Neural progenitor cell (in vitro differentiated cells): ENCODE measurements at regions not wholly inside any gene's neighbourhood (a gene's known extent, or its start where the extent isn't known, plus 50 kb on each side); places are given as distances from the start of the nearest gene placed in this dataset.
"Not testable (repeated sequence)": the region's sequence is repeated elsewhere in the genome, so short reads cannot be mapped to it uniquely, and the experiment has no call there.

Source experiments
- EZH2 ChIP-seq: fragments of 200-600 bp; sonication (generic); IDR thresholded peaks from 2 replicates; pipeline ENCODE4 v1.6.1; 2017; ENCODE audit warnings: antibody characterized with exemption, mild to moderate bottlenecking, moderate library complexity
- EZH2phosphoT487 ChIP-seq: fragments of 200-600 bp; sonication (generic); IDR thresholded peaks from 2 replicates; pipeline ENCODE4 v1.6.1; 2017; ENCODE audit warnings: antibody characterized with exemption
- TF ChIP-seq, protein P1 (sequence below): fragments of 200-600 bp; sonication (generic); IDR thresholded peaks from 2 replicates; pipeline ENCODE4 v1.5.1; 2017; ENCODE audit warnings: antibody characterized with exemption, mild to moderate bottlenecking

DNA sequence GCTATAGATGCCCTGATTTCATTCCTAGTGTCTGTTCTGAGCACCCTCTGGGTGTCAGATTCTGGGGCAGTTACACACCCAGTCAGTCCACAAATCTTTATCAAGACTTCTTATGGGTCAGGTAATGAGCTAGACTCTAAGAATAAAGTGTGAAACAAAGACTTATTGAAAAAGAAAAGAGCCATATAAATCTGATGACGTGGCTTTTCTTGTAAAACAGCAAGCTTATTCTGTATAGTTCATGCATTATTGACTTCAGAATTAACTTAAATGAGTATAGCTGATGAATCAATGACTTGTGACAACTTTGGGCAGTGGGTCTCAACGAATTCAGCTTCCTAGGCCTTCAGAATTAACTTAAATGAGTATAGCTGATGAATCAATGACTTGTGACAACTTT is 1527.5 kb downstream of the TBC1D22A start:
- TF ChIP-seq, protein P1, sequence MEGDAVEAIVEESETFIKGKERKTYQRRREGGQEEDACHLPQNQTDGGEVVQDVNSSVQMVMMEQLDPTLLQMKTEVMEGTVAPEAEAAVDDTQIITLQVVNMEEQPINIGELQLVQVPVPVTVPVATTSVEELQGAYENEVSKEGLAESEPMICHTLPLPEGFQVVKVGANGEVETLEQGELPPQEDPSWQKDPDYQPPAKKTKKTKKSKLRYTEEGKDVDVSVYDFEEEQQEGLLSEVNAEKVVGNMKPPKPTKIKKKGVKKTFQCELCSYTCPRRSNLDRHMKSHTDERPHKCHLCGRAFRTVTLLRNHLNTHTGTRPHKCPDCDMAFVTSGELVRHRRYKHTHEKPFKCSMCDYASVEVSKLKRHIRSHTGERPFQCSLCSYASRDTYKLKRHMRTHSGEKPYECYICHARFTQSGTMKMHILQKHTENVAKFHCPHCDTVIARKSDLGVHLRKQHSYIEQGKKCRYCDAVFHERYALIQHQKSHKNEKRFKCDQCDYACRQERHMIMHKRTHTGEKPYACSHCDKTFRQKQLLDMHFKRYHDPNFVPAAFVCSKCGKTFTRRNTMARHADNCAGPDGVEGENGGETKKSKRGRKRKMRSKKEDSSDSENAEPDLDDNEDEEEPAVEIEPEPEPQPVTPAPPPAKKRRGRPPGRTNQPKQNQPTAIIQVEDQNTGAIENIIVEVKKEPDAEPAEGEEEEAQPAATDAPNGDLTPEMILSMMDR = not testable (repeated sequence)
- not testable (repeated sequence) for TF ChIP-seq EZH2, EZH2phosphoT487
